ENCODE measurements at regions not wholly inside any gene's neighbourhood (a gene's known extent, or its start where the extent isn't known, plus 50 kb on each side); places are given as distances from the start of the nearest gene placed in this dataset.
"Not testable (repeated sequence)": the region's sequence is repeated elsewhere in the genome, so short reads cannot be mapped to it uniquely, and the experiment has no call there.

- no peak for DNase-seq (ENCODE audit: low spot score)
Measured at GRCh38 chr5:34447424-34447823, 208.7 kb upstream of the RAI14 start.

GRCh38 chr5:34449639-34450038 is 206.5 kb upstream of the RAI14 start:
- no peak for DNase-seq (ENCODE audit: low spot score)

GRCh38 chr5:34450338-34450737 is 205.8 kb upstream of the RAI14 start:
- no peak for DNase-seq (ENCODE audit: low spot score)

GRCh38 chr5:34452170-34452828 is 203.8 kb upstream of the RAI14 start:
- no peak for DNase-seq (ENCODE audit: low spot score)

- DNase-seq (ENCODE audit: low spot score): no peak
Measured at GRCh38 chr5:34455098-34455497, 201.0 kb upstream of the RAI14 start.

- no peak for DNase-seq (ENCODE audit: low spot score)
Measured at GRCh38 chr5:34459908-34460307, 196.2 kb upstream of the RAI14 start.

GRCh38 chr5:34460496-34460895 is 195.6 kb upstream of the RAI14 start:
- no peak for DNase-seq (ENCODE audit: low spot score)

- DNase-seq (ENCODE audit: low spot score): no peak
Measured at GRCh38 chr5:34464829-34465228, 191.3 kb upstream of the RAI14 start.

- DNase-seq (ENCODE audit: low spot score): peak; percentile 53
Measured at GRCh38 chr5:34465301-34465700, 190.8 kb upstream of the RAI14 start.

- not testable (repeated sequence) for DNase-seq (ENCODE audit: low spot score)
Measured at GRCh38 chr5:34466519-34467388, 189.4 kb upstream of the RAI14 start.

- DNase-seq (ENCODE audit: low spot score): no peak
Measured at GRCh38 chr5:34467436-34467835, 188.7 kb upstream of the RAI14 start.

GRCh38 chr5:34467984-34468383 is 188.1 kb upstream of the RAI14 start:
- DNase-seq (ENCODE audit: low spot score): not testable (repeated sequence)

- no peak for DNase-seq (ENCODE audit: low spot score)
Measured at GRCh38 chr5:34469971-34470370, 186.2 kb upstream of the RAI14 start.

- peak; percentile 36 for DNase-seq (ENCODE audit: low spot score)
Measured at GRCh38 chr5:34474573-34475021, 181.5 kb upstream of the RAI14 start.

- DNase-seq (ENCODE audit: low spot score): no peak
Measured at GRCh38 chr5:34475249-34475966, 180.7 kb upstream of the RAI14 start.

- DNase-seq (ENCODE audit: low spot score): no peak
Measured at GRCh38 chr5:34476941-34477565, 179.1 kb upstream of the RAI14 start.

- DNase-seq (ENCODE audit: low spot score): no peak
Measured at GRCh38 chr5:34480810-34481528, 175.2 kb upstream of the RAI14 start.

GRCh38 chr5:34483442-34484033 is 172.6 kb upstream of the RAI14 start:
- DNase-seq (ENCODE audit: low spot score): no peak

GRCh38 chr5:34484216-34484920 is 171.8 kb upstream of the RAI14 start:
- no peak for DNase-seq (ENCODE audit: low spot score)

GRCh38 chr5:34485768-34486030 is 170.4 kb upstream of the RAI14 start:
- DNase-seq (ENCODE audit: low spot score): no peak
